GM23338 (cell line): ENCODE measurements at regions not wholly inside any gene's neighbourhood (a gene's known extent, or its start where the extent isn't known, plus 50 kb on each side); places are given as distances from the start of the nearest gene placed in this dataset.

Experiments
- ATAC-seq: fragments of 200-7000 bp; cut with Tn5 transposase; 3 replicates; pipeline ENCODE4 v1.9.1; 2020
- DNase-seq: peaks from one replicate; pipeline ENCODE4 v3.0.0-alpha.2; 2015; ENCODE audit warnings: low spot score
- H2AFZ ChIP-seq: fragments of 200-600 bp; sonication (generic); 2 replicates; pipeline ENCODE4 v1.8.0; 2016; ENCODE audit warnings: antibody characterized with exemption, mild to moderate bottlenecking, moderate library complexity
- H3F3A ChIP-seq: fragments of 200-600 bp; sonication (generic); replicated peaks from 2 replicates; pipeline ENCODE4 v1.8.0; 2017; ENCODE audit warnings: antibody characterized with exemption, mixed run types, low read depth
- H3K27ac ChIP-seq: fragments of 200-600 bp; sonication (generic); 2 replicates; pipeline ENCODE4 v1.6.1; 2016; ENCODE audit warnings: low read depth
- H3K27me3 ChIP-seq: fragments of 200-600 bp; sonication (generic); 2 replicates; pipeline ENCODE4 v1.8.0; 2016; ENCODE audit warnings: mild to moderate bottlenecking, mixed run types, moderate library complexity; ENCODE audit not compliant: insufficient read depth
- H3K36me3 ChIP-seq: fragments of 200-600 bp; sonication (generic); 2 replicates; pipeline ENCODE4 v1.8.0; 2016; ENCODE audit warnings: mild to moderate bottlenecking; ENCODE audit not compliant: insufficient read depth
- H3K4me1 ChIP-seq: fragments of 200-600 bp; sonication (generic); 2 replicates; pipeline ENCODE4 v1.8.0; 2016; ENCODE audit warnings: mild to moderate bottlenecking, moderate library complexity; ENCODE audit not compliant: insufficient read depth
- H3K4me2 ChIP-seq: fragments of 200-600 bp; sonication (generic); 2 replicates; pipeline ENCODE4 v1.7.1; 2017; ENCODE audit warnings: mixed run types
- H3K4me3 ChIP-seq: fragments of 200-600 bp; sonication (generic); 2 replicates; pipeline ENCODE4 v1.6.1; 2016; ENCODE audit warnings: mixed run types
- H3K79me2 ChIP-seq: fragments of 200-600 bp; sonication (generic); replicated peaks from 2 replicates; pipeline ENCODE4 v1.8.0; 2017; ENCODE audit warnings: mild to moderate bottlenecking; ENCODE audit not compliant: insufficient read depth
- H3K9me2 ChIP-seq: fragments of 200-600 bp; sonication (generic); 2 replicates; pipeline ENCODE4 v1.8.0; 2017; ENCODE audit not compliant: insufficient read depth
- H4K20me1 ChIP-seq: fragments of 200-600 bp; sonication (generic); replicated peaks from 2 replicates; pipeline ENCODE4 v1.8.0; 2017; ENCODE audit warnings: mild to moderate bottlenecking; ENCODE audit not compliant: insufficient read depth
- H3K27ac Mint-ChIP-seq: 2 replicates; pipeline ENCODE4 v1.8.0; 2020; ENCODE audit warnings: inconsistent platforms, mild to moderate bottlenecking, moderate library complexity, mixed read lengths
- H3K27me3 Mint-ChIP-seq: 3 replicates; pipeline ENCODE4 v1.8.0; 2022; ENCODE audit warnings: low read depth, mild to moderate bottlenecking, moderate library complexity, mixed read lengths, inconsistent platforms; ENCODE audit not compliant: insufficient read depth, poor library complexity
- H3K36me3 Mint-ChIP-seq: 3 replicates; pipeline ENCODE4 v1.8.0; 2021; ENCODE audit warnings: low read depth, mild to moderate bottlenecking, inconsistent platforms, moderate library complexity, mixed read lengths
- H3K4me1 Mint-ChIP-seq: 3 replicates; pipeline ENCODE4 v1.8.0; 2020; ENCODE audit warnings: mild to moderate bottlenecking, inconsistent platforms, mixed read lengths
- H3K4me3 Mint-ChIP-seq: 3 replicates; pipeline ENCODE4 v1.8.0; 2021; ENCODE audit warnings: moderate library complexity, mild to moderate bottlenecking, inconsistent platforms, mixed read lengths
- H3K9me3 Mint-ChIP-seq: 3 replicates; pipeline ENCODE4 v1.8.0; 2020; ENCODE audit warnings: moderate library complexity, mild to moderate bottlenecking, inconsistent platforms, mixed read lengths
- CREB1 ChIP-seq: fragments of 250-450 bp; sonication (Bioruptor Pico); IDR thresholded peaks from 2 replicates; pipeline ENCODE4 v1.5.0; 2020; ENCODE audit warnings: low read depth, mild to moderate bottlenecking, moderate library complexity
- EZH2 ChIP-seq: fragments of 200-600 bp; sonication (generic); IDR thresholded peaks from one replicate; pipeline ENCODE4 v1.8.0; 2017; ENCODE audit warnings: antibody characterized with exemption, mild to moderate bottlenecking, low read depth; ENCODE audit not compliant: unreplicated experiment
- EZH2phosphoT487 ChIP-seq: fragments of 200-600 bp; sonication (generic); IDR thresholded peaks from one replicate; pipeline ENCODE4 v1.8.1; 2018; ENCODE audit warnings: antibody characterized with exemption; ENCODE audit not compliant: unreplicated experiment
- JUNB ChIP-seq: IDR thresholded peaks from one replicate; pipeline ENCODE4 v1.6.1; 2016; ENCODE audit warnings: antibody characterized with exemption; ENCODE audit not compliant: unreplicated experiment
- NANOG ChIP-seq: IDR thresholded peaks from 2 replicates; pipeline ENCODE4 v1.6.1; 2016; ENCODE audit warnings: antibody characterized with exemption, borderline replicate concordance
- STAT1 ChIP-seq: IDR thresholded peaks from one replicate; pipeline ENCODE4 v1.6.1; 2016; ENCODE audit warnings: antibody characterized with exemption; ENCODE audit not compliant: unreplicated experiment
- ZNF331 ChIP-seq: fragments of 250-450 bp; sonication (Bioruptor Pico); IDR thresholded peaks from 2 replicates; pipeline ENCODE4 v1.5.0; 2020; ENCODE audit warnings: low read depth, mild to moderate bottlenecking, moderate library complexity
- ZNF462 ChIP-seq: fragments of 250-450 bp; sonication (Bioruptor Pico); IDR thresholded peaks from 2 replicates; pipeline ENCODE4 v1.5.0; 2020; ENCODE audit warnings: mild to moderate bottlenecking, moderate library complexity
- TF ChIP-seq, protein P1 (sequence below): IDR thresholded peaks from one replicate; pipeline ENCODE4 v1.6.1; 2018; ENCODE audit warnings: antibody characterized with exemption; ENCODE audit not compliant: unreplicated experiment
- TF ChIP-seq, protein P2 (sequence below): IDR thresholded peaks from 2 replicates; pipeline ENCODE4 v1.6.1; 2016; ENCODE audit warnings: antibody characterized with exemption

DNA sequence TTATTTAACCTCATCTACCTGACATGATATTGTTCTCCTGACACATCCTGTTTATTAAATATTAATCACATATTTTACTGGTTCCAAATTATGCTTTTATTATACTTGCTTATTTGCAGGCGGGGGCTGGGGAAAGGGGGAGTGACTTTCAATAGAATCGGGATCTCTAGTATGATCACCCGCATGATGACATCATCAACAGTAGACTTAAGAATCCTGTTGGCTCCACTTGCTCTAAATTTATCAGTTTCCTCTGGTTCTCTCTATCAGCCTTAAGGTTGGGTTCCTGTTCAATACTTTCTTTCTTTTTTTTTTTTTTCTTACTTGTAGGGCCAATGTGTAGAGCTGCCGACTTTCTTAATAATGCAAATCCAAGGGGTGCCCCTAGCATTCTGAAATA, 317.5 kb downstream of the BCHE start:
- no peak for DNase-seq
- no peaks in the 10 kb centered on the region for H3K9me2 ChIP-seq
- H3K27ac Mint-ChIP-seq: no peak overlapping the region
- no peak overlapping the region for H2AFZ ChIP-seq
- no peaks in the 10 kb centered on the region for H3K27me3 ChIP-seq
- no peaks in the 10 kb centered on the region for H3K36me3 Mint-ChIP-seq
- no peaks in the 10 kb centered on the region for H3K27me3 Mint-ChIP-seq
- ATAC-seq: no peak
- no peak overlapping the region for H3K4me2 ChIP-seq
- no peaks in the 10 kb centered on the region for H3F3A ChIP-seq
- no peak overlapping the region for H3K4me3 Mint-ChIP-seq
- no peak overlapping the region for H3K27ac ChIP-seq
- TF ChIP-seq JUNB (no peak), ZNF331 (CRISPR knock-in tag) (no peak), STAT1 (no peak), EZH2 (no peak), ZNF462 (CRISPR knock-in tag) (no peak), CREB1 (CRISPR knock-in tag) (no peak), NANOG (no peak), EZH2phosphoT487 (no peak)
- TF ChIP-seq, protein P1, sequence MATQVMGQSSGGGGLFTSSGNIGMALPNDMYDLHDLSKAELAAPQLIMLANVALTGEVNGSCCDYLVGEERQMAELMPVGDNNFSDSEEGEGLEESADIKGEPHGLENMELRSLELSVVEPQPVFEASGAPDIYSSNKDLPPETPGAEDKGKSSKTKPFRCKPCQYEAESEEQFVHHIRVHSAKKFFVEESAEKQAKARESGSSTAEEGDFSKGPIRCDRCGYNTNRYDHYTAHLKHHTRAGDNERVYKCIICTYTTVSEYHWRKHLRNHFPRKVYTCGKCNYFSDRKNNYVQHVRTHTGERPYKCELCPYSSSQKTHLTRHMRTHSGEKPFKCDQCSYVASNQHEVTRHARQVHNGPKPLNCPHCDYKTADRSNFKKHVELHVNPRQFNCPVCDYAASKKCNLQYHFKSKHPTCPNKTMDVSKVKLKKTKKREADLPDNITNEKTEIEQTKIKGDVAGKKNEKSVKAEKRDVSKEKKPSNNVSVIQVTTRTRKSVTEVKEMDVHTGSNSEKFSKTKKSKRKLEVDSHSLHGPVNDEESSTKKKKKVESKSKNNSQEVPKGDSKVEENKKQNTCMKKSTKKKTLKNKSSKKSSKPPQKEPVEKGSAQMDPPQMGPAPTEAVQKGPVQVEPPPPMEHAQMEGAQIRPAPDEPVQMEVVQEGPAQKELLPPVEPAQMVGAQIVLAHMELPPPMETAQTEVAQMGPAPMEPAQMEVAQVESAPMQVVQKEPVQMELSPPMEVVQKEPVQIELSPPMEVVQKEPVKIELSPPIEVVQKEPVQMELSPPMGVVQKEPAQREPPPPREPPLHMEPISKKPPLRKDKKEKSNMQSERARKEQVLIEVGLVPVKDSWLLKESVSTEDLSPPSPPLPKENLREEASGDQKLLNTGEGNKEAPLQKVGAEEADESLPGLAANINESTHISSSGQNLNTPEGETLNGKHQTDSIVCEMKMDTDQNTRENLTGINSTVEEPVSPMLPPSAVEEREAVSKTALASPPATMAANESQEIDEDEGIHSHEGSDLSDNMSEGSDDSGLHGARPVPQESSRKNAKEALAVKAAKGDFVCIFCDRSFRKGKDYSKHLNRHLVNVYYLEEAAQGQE: no peak
- TF ChIP-seq, protein P2, sequence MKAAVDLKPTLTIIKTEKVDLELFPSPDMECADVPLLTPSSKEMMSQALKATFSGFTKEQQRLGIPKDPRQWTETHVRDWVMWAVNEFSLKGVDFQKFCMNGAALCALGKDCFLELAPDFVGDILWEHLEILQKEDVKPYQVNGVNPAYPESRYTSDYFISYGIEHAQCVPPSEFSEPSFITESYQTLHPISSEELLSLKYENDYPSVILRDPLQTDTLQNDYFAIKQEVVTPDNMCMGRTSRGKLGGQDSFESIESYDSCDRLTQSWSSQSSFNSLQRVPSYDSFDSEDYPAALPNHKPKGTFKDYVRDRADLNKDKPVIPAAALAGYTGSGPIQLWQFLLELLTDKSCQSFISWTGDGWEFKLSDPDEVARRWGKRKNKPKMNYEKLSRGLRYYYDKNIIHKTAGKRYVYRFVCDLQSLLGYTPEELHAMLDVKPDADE: no peak
- H3K4me3 ChIP-seq: no peak overlapping the region
- H3K4me1 Mint-ChIP-seq: no peaks in the 10 kb centered on the region
- no peaks in the 10 kb centered on the region for H3K36me3 ChIP-seq
- no peaks in the 10 kb centered on the region for H3K79me2 ChIP-seq
- no peaks in the 10 kb centered on the region for H4K20me1 ChIP-seq
- no peaks in the 10 kb centered on the region for H3K9me3 Mint-ChIP-seq
- no peaks in the 10 kb centered on the region for H3K4me1 ChIP-seq
